HepG2 (cell line): ENCODE measurements at regions not wholly inside any gene's neighbourhood (a gene's known extent, or its start where the extent isn't known, plus 50 kb on each side); places are given as distances from the start of the nearest gene placed in this dataset.

Source experiments
- CEBPB ChIP-seq: IDR thresholded peaks from 2 replicates; pipeline ENCODE4 v1.6.1; 2011; ENCODE audit warnings: low read depth, low read length, improper control_type of control experiment, borderline replicate concordance
- POLR2A ChIP-seq, 2 experiments: IDR thresholded peaks; 2 replicates each; pipeline ENCODE4 v1.6.1; 2011; ENCODE audit warnings: low read depth in 2 of 2, low read length in 2 of 2, mild to moderate bottlenecking in 1 of 2, moderate library complexity in 1 of 2; ENCODE audit not compliant: insufficient read depth in 1 of 2
- ZBTB37 ChIP-seq: sonication (generic); formaldehyde crosslinking; IDR thresholded peaks from 2 replicates; pipeline ENCODE4 v1.4.0; 2020; ENCODE audit warnings: mild to moderate bottlenecking, missing genetic modification reagents
- ZNF253 ChIP-seq: sonication (generic); formaldehyde crosslinking; IDR thresholded peaks from 2 replicates; pipeline ENCODE4 v1.8.0; 2022; ENCODE audit warnings: mild to moderate bottlenecking, missing genetic modification reagents, borderline replicate concordance
- TF ChIP-seq, protein P1 (sequence below): sonication (generic); formaldehyde crosslinking; conservative IDR thresholded peaks from 2 replicates; pipeline ENCODE4 v1.4.0; 2020; ENCODE audit warnings: missing genetic modification reagents

GRCh38 chr5:20262896-20263295 lies 274.9 kb upstream of the CDH18 start:
- TF ChIP-seq CEBPB, result no peak
- no peak for TF ChIP-seq POLR2A (IDR thresholded peaks at IDR 0.05; ENCODE audit: insufficient read depth in 1 of 2, low read depth in 2 of 2, low read length in 2 of 2)
- TF ChIP-seq ZBTB37 (CRISPR knock-in tag), result no peak
- TF ChIP-seq, protein P1, sequence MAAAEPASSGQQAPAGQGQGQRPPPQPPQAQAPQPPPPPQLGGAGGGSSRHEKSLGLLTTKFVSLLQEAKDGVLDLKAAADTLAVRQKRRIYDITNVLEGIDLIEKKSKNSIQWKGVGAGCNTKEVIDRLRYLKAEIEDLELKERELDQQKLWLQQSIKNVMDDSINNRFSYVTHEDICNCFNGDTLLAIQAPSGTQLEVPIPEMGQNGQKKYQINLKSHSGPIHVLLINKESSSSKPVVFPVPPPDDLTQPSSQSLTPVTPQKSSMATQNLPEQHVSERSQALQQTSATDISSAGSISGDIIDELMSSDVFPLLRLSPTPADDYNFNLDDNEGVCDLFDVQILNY (CRISPR knock-in tag), result no peak
- no peak for TF ChIP-seq ZNF253
